Neural progenitor cell (in vitro differentiated cells): ENCODE measurements at regions not wholly inside any gene's neighbourhood (a gene's known extent, or its start where the extent isn't known, plus 50 kb on each side); places are given as distances from the start of the nearest gene placed in this dataset.

Experiments used
- DNase-seq: peaks from one replicate; pipeline ENCODE4 v3.0.0-alpha.2; 2016; ENCODE audit warnings: low spot score
- H2AFZ ChIP-seq: fragments of 200-600 bp; sonication (generic); replicated peaks from 2 replicates; pipeline ENCODE4 v1.6.1; 2016; ENCODE audit warnings: antibody characterized with exemption
- H3F3A ChIP-seq: fragments of 200-600 bp; sonication (generic); 2 replicates; pipeline ENCODE4 v1.6.1; 2016; ENCODE audit warnings: antibody characterized with exemption, low read depth
- H3K27ac ChIP-seq: fragments of 200-600 bp; sonication (generic); 2 replicates; pipeline ENCODE4 v1.5.1; 2016; ENCODE audit warnings: mild to moderate bottlenecking
- H3K27me3 ChIP-seq: fragments of 200-600 bp; sonication (generic); 2 replicates; pipeline ENCODE4 v1.6.1; 2016; ENCODE audit warnings: mild to moderate bottlenecking, moderate library complexity
- H3K36me3 ChIP-seq: fragments of 200-600 bp; sonication (generic); 2 replicates; pipeline ENCODE4 v1.5.1; 2016
- H3K4me1 ChIP-seq: fragments of 200-600 bp; sonication (generic); 2 replicates; pipeline ENCODE4 v1.6.1; 2016; ENCODE audit warnings: mixed run types
- H3K4me2 ChIP-seq: fragments of 200-600 bp; sonication (generic); 2 replicates; pipeline ENCODE4 v1.6.1; 2016
- H3K4me3 ChIP-seq: fragments of 200-600 bp; sonication (generic); 2 replicates; pipeline ENCODE4 v1.5.1; 2016
- H3K79me2 ChIP-seq: fragments of 200-600 bp; sonication (generic); 2 replicates; pipeline ENCODE4 v1.6.1; 2016; ENCODE audit warnings: low read depth
- H3K9ac ChIP-seq: fragments of 200-600 bp; sonication (generic); 2 replicates; pipeline ENCODE4 v1.6.1; 2016
- H3K9me3 ChIP-seq: fragments of 200-600 bp; sonication (generic); 2 replicates; pipeline ENCODE4 v1.5.1; 2016; ENCODE audit warnings: low read depth
- H4K20me1 ChIP-seq: fragments of 200-600 bp; sonication (generic); 2 replicates; pipeline ENCODE4 v1.6.1; 2016; ENCODE audit warnings: low read depth
- H3K27ac Mint-ChIP-seq: 3 replicates; pipeline ENCODE4 v1.8.0; 2021; ENCODE audit warnings: mixed read lengths
- H3K27me3 Mint-ChIP-seq: 2 replicates; pipeline ENCODE4 v1.8.0; 2022; ENCODE audit warnings: low read depth, mild to moderate bottlenecking, inconsistent platforms, moderate library complexity, mixed read lengths; ENCODE audit not compliant: insufficient read depth
- H3K36me3 Mint-ChIP-seq: 3 replicates; pipeline ENCODE4 v1.8.0; 2021; ENCODE audit warnings: mixed read lengths
- H3K4me1 Mint-ChIP-seq: 3 replicates; pipeline ENCODE4 v1.8.0; 2021; ENCODE audit warnings: mixed read lengths
- H3K4me3 Mint-ChIP-seq: 3 replicates; pipeline ENCODE4 v1.8.0; 2021; ENCODE audit warnings: mild to moderate bottlenecking, moderate library complexity, mixed read lengths
- H3K9me3 Mint-ChIP-seq: 3 replicates; pipeline ENCODE4 v1.8.0; 2020; ENCODE audit warnings: mixed read lengths
- EZH2 ChIP-seq: fragments of 200-600 bp; sonication (generic); IDR thresholded peaks from 2 replicates; pipeline ENCODE4 v1.6.1; 2017; ENCODE audit warnings: antibody characterized with exemption, mild to moderate bottlenecking, moderate library complexity
- EZH2phosphoT487 ChIP-seq: fragments of 200-600 bp; sonication (generic); IDR thresholded peaks from 2 replicates; pipeline ENCODE4 v1.6.1; 2017; ENCODE audit warnings: antibody characterized with exemption
- TF ChIP-seq, protein P1 (sequence below): fragments of 200-600 bp; sonication (generic); IDR thresholded peaks from 2 replicates; pipeline ENCODE4 v1.5.1; 2017; ENCODE audit warnings: antibody characterized with exemption, mild to moderate bottlenecking

DNA sequence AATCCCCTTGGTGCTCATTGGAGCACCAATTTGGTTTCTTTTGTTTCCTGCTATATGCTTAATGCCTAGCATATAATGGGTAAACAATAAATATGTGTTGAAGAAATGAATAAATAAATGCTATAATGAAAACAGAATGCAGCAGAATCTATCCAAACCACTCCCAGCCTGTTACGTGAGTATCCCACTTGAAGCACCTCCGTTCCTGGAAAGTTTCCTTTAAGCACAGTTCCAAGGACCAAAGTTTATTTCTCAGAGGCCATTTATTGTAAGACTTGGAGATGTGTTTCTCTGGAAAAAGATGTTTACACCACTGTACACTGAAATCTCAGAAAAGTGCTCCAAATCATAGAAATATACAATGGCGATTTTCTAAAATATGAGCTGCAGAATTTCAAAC is 187.0 kb downstream of the SOX9 start:
- H3K36me3 ChIP-seq: no peaks in the 10 kb centered on the region
- H3K4me1 ChIP-seq: peaks cover 6% of the 10 kb centered on the region
- no peaks in the 10 kb centered on the region for H3K79me2 ChIP-seq
- H2AFZ ChIP-seq: no peak overlapping the region
- H3K27ac Mint-ChIP-seq: no peak overlapping the region
- H3K9me3 Mint-ChIP-seq: no peaks in the 10 kb centered on the region
- no peaks in the 10 kb centered on the region for H3F3A ChIP-seq
- H3K27me3 ChIP-seq: no peaks in the 10 kb centered on the region
- H3K27ac ChIP-seq: no peak overlapping the region
- no peak for TF ChIP-seq EZH2
- TF ChIP-seq, protein P1, sequence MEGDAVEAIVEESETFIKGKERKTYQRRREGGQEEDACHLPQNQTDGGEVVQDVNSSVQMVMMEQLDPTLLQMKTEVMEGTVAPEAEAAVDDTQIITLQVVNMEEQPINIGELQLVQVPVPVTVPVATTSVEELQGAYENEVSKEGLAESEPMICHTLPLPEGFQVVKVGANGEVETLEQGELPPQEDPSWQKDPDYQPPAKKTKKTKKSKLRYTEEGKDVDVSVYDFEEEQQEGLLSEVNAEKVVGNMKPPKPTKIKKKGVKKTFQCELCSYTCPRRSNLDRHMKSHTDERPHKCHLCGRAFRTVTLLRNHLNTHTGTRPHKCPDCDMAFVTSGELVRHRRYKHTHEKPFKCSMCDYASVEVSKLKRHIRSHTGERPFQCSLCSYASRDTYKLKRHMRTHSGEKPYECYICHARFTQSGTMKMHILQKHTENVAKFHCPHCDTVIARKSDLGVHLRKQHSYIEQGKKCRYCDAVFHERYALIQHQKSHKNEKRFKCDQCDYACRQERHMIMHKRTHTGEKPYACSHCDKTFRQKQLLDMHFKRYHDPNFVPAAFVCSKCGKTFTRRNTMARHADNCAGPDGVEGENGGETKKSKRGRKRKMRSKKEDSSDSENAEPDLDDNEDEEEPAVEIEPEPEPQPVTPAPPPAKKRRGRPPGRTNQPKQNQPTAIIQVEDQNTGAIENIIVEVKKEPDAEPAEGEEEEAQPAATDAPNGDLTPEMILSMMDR: no peak
- no peak for TF ChIP-seq EZH2phosphoT487
- H3K4me1 Mint-ChIP-seq: peaks cover 7% of the 10 kb centered on the region
- no peak overlapping the region for H3K4me3 ChIP-seq
- H3K27me3 Mint-ChIP-seq: no peaks in the 10 kb centered on the region
- no peaks in the 10 kb centered on the region for H4K20me1 ChIP-seq
- H3K4me3 Mint-ChIP-seq: no peak overlapping the region
- no peak overlapping the region for H3K4me2 ChIP-seq
- H3K9me3 ChIP-seq: no peaks in the 10 kb centered on the region
- no peak for DNase-seq
- no peaks in the 10 kb centered on the region for H3K36me3 Mint-ChIP-seq
- no peak overlapping the region for H3K9ac ChIP-seq

DNA sequence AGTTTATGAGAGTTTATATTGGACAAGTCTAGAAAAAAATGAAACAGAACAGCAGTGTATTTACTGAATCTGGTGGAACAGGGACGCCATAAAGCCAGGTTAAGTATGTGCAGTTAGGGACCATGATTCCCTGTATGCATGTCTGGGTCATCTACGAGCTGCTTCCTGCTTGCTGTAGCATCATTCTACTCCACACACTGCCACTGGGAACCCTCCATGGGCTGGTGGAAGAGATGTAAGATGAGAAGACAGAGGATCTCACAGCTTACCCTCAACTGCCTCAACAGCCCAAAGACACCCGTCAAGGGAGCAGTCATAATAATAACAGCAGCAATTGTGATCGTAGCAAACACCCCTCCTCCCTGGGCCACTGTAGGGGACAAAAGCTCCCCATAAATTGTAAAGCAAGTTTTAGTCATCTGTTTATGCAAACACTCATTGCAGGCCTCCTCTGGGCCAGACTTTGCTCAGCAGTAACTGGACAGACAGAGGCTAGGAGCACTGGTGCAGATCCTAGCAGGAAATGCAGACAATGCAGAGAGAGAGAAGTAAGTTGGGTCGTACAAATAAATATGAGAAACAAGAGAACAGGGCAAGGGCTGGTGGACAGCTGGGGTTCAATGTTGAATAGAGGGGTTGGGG is 188.0 kb downstream of the SOX9 start:
- Mint-ChIP-seq H3K27me3 (no peaks in the 10 kb centered on the region), H3K4me1 (peaks cover 7% of the 10 kb centered on the region), H3K4me3 (no peak overlapping the region), H3K36me3 (no peaks in the 10 kb centered on the region), H3K9me3 (no peaks in the 10 kb centered on the region), H3K27ac (no peak overlapping the region)
- Histone ChIP-seq H3K4me3 (no peak overlapping the region), H3K4me1 (peaks cover 6% of the 10 kb centered on the region), H3K4me2 (no peak overlapping the region), H3K79me2 (no peaks in the 10 kb centered on the region), H2AFZ (no peak overlapping the region), H3K9me3 (no peaks in the 10 kb centered on the region), H3K27me3 (no peaks in the 10 kb centered on the region), H3F3A (no peaks in the 10 kb centered on the region), H3K27ac (no peak overlapping the region), H4K20me1 (no peaks in the 10 kb centered on the region), H3K36me3 (no peaks in the 10 kb centered on the region), H3K9ac (no peak overlapping the region)
- DNase-seq: no peak
- no peak for TF ChIP-seq EZH2
- TF ChIP-seq, protein P1: no peak
- TF ChIP-seq EZH2phosphoT487: no peak

DNA sequence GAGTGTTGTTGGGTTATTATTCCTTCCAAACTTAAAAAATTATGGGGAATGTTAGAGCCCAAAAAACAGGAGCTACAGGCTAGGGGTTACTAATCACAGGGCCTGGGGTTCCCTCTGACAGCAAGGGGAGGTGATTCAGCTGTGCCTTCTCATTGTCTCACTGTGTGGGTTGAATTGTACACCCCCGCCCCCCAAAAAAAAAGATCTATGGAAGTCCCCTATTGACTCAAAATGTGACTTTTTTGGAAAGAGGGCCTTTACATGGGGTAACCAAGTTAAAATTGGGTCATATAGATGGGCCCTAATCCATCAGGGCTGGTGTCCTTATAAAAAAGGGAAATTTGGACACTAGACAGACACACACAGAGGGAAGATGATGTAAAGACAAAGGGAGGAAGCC is 190.2 kb downstream of the SOX9 start:
- Histone ChIP-seq H3K9ac (no peak overlapping the region), H3K36me3 (no peaks in the 10 kb centered on the region), H2AFZ (no peak overlapping the region), H4K20me1 (no peaks in the 10 kb centered on the region), H3K9me3 (no peaks in the 10 kb centered on the region), H3K4me3 (no peak overlapping the region), H3F3A (no peaks in the 10 kb centered on the region), H3K79me2 (no peaks in the 10 kb centered on the region), H3K27ac (no peak overlapping the region), H3K4me1 (peaks cover 2% of the 10 kb centered on the region), H3K27me3 (no peaks in the 10 kb centered on the region), H3K4me2 (no peak overlapping the region)
- TF ChIP-seq EZH2phosphoT487 (no peak), EZH2 (no peak)
- TF ChIP-seq, protein P1: no peak
- Mint-ChIP-seq H3K4me3 (no peak overlapping the region), H3K27ac (no peak overlapping the region), H3K36me3 (no peaks in the 10 kb centered on the region), H3K4me1 (peaks cover 7% of the 10 kb centered on the region), H3K27me3 (no peaks in the 10 kb centered on the region), H3K9me3 (no peaks in the 10 kb centered on the region)
- DNase-seq: no peak
